Panc1 (cell line): ENCODE measurements at regions not wholly inside any gene's neighbourhood (a gene's known extent, or its start where the extent isn't known, plus 50 kb on each side); places are given as distances from the start of the nearest gene placed in this dataset.

Experiments used
- ATAC-seq: fragments of 200-7000 bp; cut with Tn5 transposase; 2 replicates; pipeline ENCODE4 v1.9.1; 2020; ENCODE audit warnings: mild to moderate bottlenecking, moderate library complexity
- BruUV-seq: library from RNA; stranded (reverse); fragments of 400-500 nt; replicated peaks from 2 replicates; lab custom pipeline; 2021; lab: Mats Ljungman, UMichigan
- CTCF ChIA-PET: fragments of 300-600 bp; sonication (Branson Sonifier 250); formaldehyde crosslinking; loops from one replicate; lab custom pipeline; 2022; ENCODE audit warnings: antibody characterized with exemption; lab: Charles Lee
- POLR2A ChIA-PET: fragments of 300-600 bp; sonication (Branson Sonifier 250); formaldehyde crosslinking; loops from one replicate; lab custom pipeline; 2022; ENCODE audit warnings: antibody characterized with exemption; lab: Charles Lee
- DNase-seq: peaks from one replicate; pipeline ENCODE4 v3.0.0-alpha.2; 2010; ENCODE audit warnings: low read depth, low spot score
- H3K27ac ChIP-seq: 2 replicates; pipeline ENCODE4 v1.5.1; 2011; ENCODE audit warnings: mild to moderate bottlenecking, low read length, inconsistent platforms
- H3K27me3 ChIP-seq: fragments of 200-500 bp; sonication (Bioruptor generic); 2 replicates; pipeline ENCODE4 v1.6.0; 2014; ENCODE audit warnings: low read length, inconsistent platforms; ENCODE audit not compliant: control insufficient read depth, insufficient read depth
- H3K36me3 ChIP-seq: fragments of 200-500 bp; sonication (Bioruptor generic); 2 replicates; pipeline ENCODE4 v1.5.1; 2014; ENCODE audit warnings: inconsistent platforms, mild to moderate bottlenecking, low read length, moderate library complexity; ENCODE audit not compliant: control insufficient read depth, insufficient read depth
- H3K4me1 ChIP-seq: 2 replicates; pipeline ENCODE4 v1.5.1; 2011; ENCODE audit warnings: inconsistent platforms, mild to moderate bottlenecking, low read length, moderate library complexity; ENCODE audit not compliant: control insufficient read depth, insufficient read depth
- H3K4me3 ChIP-seq, 2 experiments: 2 replicates each; pipeline ENCODE4 v1.5.1; 2011 to 2012; ENCODE audit warnings: low read depth in 2 of 2, low read length in 2 of 2, mild to moderate bottlenecking in 2 of 2, inconsistent platforms in 1 of 2, moderate library complexity in 1 of 2
- H3K9me3 ChIP-seq: fragments of 200-500 bp; sonication (Bioruptor generic); 2 replicates; pipeline ENCODE4 v1.5.1; 2014; ENCODE audit warnings: low read depth, mild to moderate bottlenecking, inconsistent platforms, low read length, moderate library complexity; ENCODE audit not compliant: control insufficient read depth, insufficient read depth
- POLR2AphosphoS5 ChIP-seq: IDR thresholded peaks from 2 replicates; pipeline ENCODE4 v1.6.1; 2012; ENCODE audit warnings: mild to moderate bottlenecking, low read depth, low read length, moderate library complexity
- SIN3A ChIP-seq: IDR thresholded peaks from 2 replicates; pipeline ENCODE4 v1.6.1; 2012; ENCODE audit warnings: low read depth, mild to moderate bottlenecking, low read length, moderate library complexity, borderline replicate concordance; ENCODE audit not compliant: insufficient read depth
- TCF7L2 ChIP-seq: IDR thresholded peaks from 2 replicates; pipeline ENCODE4 v1.6.1; 2011; ENCODE audit warnings: mild to moderate bottlenecking, low read depth, low read length, inconsistent platforms
- in situ Hi-C: cut with HindIII; loops from 2 replicates; pipeline ENCODE4 v1.10.0; 2016; ENCODE audit warnings: low sequenced_read_pairs, low pct_unique_long_range_greater_than_20kb
- intact Hi-C: fragments of 100-400 bp; cut with micrococcal nuclease; formaldehyde crosslinking; loops from one replicate; pipeline ENCODE4 v1.10.0; 2022; ENCODE audit not compliant: unreplicated experiment
- TF ChIP-seq, protein P1 (sequence below): fragments of 450-650 bp; IDR thresholded peaks from 2 replicates; pipeline ENCODE4 v1.5.1; 2017; ENCODE audit warnings: mild to moderate bottlenecking
- TF ChIP-seq, protein P2 (sequence below), 2 experiments: IDR thresholded peaks; 2 replicates each; pipeline ENCODE4 v1.6.1; 2011 to 2012; ENCODE audit warnings: low read depth in 2 of 2, control low read depth in 1 of 2, low read length in 1 of 2, mild to moderate bottlenecking in 1 of 2, moderate library complexity in 1 of 2; ENCODE audit not compliant: insufficient read depth in 1 of 2

DNA sequence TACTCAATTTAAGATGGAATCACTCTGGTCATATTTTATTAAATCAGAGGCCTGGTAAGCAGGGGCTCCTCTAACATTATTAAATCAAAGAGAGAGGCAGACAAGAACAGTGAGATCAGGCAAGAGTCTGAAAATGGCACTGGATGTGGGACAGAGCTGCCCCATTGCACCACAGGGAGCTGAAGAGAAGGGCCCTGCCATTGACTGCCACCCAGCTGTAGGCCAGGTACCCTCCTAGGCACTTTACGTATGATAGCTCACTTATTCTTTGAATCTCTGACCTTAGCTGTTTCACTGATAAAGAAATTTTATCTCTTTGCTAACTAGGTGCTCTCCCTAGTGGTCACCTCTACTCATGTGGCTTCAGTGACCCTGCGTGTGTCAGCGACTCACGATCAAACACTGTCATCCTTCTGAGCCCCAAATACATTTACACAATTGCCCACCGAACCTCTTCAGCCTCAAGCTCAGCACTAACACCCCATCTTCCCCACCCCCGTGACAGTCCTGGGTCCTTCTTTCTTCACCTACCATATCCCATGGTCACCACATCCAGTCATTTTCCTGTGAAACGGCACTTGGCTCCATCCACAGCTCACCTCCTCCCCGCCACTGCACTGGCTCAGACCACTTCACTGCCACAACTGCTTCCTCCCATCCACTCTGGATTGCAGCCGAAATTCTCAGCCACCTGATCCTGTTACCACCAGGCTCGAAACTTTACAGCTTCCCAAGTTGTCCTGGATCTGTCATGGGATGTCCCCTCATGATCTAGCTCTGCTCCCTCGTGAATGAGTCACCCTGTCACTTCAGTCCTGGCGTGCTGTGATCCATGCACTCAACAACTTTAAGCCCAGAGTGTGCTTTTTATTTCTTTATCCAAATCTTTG is 97.3 kb upstream of the SYT6 start:
- H3K9me3 ChIP-seq: no peaks in the 10 kb centered on the region
- H3K4me3 ChIP-seq: no peak overlapping the region
- no peaks in the 10 kb centered on the region for H3K4me1 ChIP-seq
- ChIA-PET CTCF (interaction anchor here (0.6 kb wide), 1 partner anchor 1369 kb away, joined by 5 read pairs; no protein-coding TSS in a partner anchor), POLR2A (no interaction called here)
- TF ChIP-seq, protein P1, sequence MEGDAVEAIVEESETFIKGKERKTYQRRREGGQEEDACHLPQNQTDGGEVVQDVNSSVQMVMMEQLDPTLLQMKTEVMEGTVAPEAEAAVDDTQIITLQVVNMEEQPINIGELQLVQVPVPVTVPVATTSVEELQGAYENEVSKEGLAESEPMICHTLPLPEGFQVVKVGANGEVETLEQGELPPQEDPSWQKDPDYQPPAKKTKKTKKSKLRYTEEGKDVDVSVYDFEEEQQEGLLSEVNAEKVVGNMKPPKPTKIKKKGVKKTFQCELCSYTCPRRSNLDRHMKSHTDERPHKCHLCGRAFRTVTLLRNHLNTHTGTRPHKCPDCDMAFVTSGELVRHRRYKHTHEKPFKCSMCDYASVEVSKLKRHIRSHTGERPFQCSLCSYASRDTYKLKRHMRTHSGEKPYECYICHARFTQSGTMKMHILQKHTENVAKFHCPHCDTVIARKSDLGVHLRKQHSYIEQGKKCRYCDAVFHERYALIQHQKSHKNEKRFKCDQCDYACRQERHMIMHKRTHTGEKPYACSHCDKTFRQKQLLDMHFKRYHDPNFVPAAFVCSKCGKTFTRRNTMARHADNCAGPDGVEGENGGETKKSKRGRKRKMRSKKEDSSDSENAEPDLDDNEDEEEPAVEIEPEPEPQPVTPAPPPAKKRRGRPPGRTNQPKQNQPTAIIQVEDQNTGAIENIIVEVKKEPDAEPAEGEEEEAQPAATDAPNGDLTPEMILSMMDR: no peak
- ATAC-seq (no peak), DNase-seq (no peak)
- H3K36me3 ChIP-seq: no peaks in the 10 kb centered on the region
- no TSS peak for BruUV-seq
- H3K27me3 ChIP-seq: no peaks in the 10 kb centered on the region
- H3K27ac ChIP-seq: no peak overlapping the region
- intact Hi-C loops (no loop called here), in situ Hi-C loops (no loop called here)

DNA sequence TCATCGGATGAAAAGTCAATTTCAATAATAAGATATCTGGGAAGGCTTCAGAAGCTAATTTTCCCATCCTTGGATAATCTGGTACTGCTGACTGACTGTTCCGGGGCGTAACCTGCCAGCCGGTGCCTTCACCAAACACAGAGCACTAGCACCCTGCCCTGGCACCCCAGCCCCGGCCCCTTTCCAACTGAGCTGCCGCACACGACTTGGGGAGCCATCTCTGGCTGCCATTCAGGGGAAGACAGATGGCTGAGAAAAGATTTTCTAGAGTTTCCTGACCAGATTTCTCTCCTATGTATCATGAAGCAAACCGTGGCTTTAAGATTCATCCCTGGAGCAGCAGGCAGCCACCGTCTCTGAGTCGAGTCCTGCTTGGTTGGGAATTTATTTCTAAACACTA is 96.0 kb upstream of the SYT6 start:
- Histone ChIP-seq H3K4me1 (no peaks in the 10 kb centered on the region), H3K9me3 (no peaks in the 10 kb centered on the region), H3K27ac (no peak overlapping the region), H3K27me3 (no peaks in the 10 kb centered on the region), H3K4me3 (no peak overlapping the region), H3K36me3 (no peaks in the 10 kb centered on the region)
- ATAC-seq (no peak), DNase-seq (no peak)
- TF ChIP-seq TCF7L2: no peak
- no peak for TF ChIP-seq SIN3A
- TF ChIP-seq, protein P1: no peak
- TF ChIP-seq, protein P2, sequence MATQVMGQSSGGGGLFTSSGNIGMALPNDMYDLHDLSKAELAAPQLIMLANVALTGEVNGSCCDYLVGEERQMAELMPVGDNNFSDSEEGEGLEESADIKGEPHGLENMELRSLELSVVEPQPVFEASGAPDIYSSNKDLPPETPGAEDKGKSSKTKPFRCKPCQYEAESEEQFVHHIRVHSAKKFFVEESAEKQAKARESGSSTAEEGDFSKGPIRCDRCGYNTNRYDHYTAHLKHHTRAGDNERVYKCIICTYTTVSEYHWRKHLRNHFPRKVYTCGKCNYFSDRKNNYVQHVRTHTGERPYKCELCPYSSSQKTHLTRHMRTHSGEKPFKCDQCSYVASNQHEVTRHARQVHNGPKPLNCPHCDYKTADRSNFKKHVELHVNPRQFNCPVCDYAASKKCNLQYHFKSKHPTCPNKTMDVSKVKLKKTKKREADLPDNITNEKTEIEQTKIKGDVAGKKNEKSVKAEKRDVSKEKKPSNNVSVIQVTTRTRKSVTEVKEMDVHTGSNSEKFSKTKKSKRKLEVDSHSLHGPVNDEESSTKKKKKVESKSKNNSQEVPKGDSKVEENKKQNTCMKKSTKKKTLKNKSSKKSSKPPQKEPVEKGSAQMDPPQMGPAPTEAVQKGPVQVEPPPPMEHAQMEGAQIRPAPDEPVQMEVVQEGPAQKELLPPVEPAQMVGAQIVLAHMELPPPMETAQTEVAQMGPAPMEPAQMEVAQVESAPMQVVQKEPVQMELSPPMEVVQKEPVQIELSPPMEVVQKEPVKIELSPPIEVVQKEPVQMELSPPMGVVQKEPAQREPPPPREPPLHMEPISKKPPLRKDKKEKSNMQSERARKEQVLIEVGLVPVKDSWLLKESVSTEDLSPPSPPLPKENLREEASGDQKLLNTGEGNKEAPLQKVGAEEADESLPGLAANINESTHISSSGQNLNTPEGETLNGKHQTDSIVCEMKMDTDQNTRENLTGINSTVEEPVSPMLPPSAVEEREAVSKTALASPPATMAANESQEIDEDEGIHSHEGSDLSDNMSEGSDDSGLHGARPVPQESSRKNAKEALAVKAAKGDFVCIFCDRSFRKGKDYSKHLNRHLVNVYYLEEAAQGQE (IDR thresholded peaks at IDR 0.05; ENCODE audit: insufficient read depth in 1 of 2, low read depth in 2 of 2, low read length in 1 of 2): no peak
- TF ChIP-seq POLR2AphosphoS5: no peak
- BruUV-seq: no TSS peak
- CTCF ChIA-PET: interaction anchor here (0.6 kb wide), 1 partner anchor 19 kb away, joined by 3 read pairs; no protein-coding TSS in a partner anchor
- intact Hi-C loops: no loop called here
- POLR2A ChIA-PET: no interaction called here
- in situ Hi-C loops: no loop called here
